Left colon (tissue), 2 donors: ENCODE measurements at regions not wholly inside any gene's neighbourhood (a gene's known extent, or its start where the extent isn't known, plus 50 kb on each side); places are given as distances from the start of the nearest gene placed in this dataset.
A peak's percentile ranks its signal among the peaks of the same experiment; 100 is the strongest.
"Not testable (repeated sequence)": the region's sequence is repeated elsewhere in the genome, so short reads cannot be mapped to it uniquely, and the experiment has no call there.

Experiments used
- ATAC-seq: fragments of 200-7000 bp; cut with Tn5 transposase; one replicate; pipeline ENCODE4 v1.9.1; 2020; ENCODE audit warnings: mild to moderate bottlenecking, moderate library complexity
- DNase-seq, 2 donors: peaks; one replicate each; pipeline ENCODE4 v3.0.0-alpha.2; 2020
- intact Hi-C, 2 donors: fragments of 100-400 bp; cut with DNase I in 1 of 2; cut with micrococcal nuclease in 1 of 2; formaldehyde crosslinking; loops; one replicate each; pipeline versions ENCODE4 v1.11.2 to v1.14.0; 2022; cut with DNase I, micrococcal nuclease
- donor health status: DM: no; HTN: no; CAD: no.
- donor health status: DM: yes; HTN: yes; CAD: no.

DNA sequence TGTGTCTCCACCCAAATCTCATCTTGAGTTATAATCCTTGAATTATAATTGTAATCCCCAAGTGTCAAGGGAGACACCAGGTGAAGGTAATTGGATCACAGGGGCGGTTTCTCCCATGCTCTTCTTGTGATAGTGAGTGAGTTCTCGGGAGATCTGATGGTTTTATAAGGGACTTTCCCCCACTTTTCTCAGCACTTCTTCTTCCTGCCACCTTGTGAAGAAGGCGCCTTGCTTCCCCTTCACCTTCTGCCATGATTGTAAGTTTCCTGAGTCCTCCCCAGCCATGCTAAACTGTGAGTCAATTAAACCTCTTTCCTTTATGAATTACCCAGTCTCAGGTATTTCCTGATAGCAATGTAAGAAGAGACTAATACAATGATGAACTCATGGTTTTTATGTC lies 175.5 kb upstream of the SVIL start:
- intact Hi-C loops, DNase-seq, ATAC-seq: not testable (repeated sequence)

DNA sequence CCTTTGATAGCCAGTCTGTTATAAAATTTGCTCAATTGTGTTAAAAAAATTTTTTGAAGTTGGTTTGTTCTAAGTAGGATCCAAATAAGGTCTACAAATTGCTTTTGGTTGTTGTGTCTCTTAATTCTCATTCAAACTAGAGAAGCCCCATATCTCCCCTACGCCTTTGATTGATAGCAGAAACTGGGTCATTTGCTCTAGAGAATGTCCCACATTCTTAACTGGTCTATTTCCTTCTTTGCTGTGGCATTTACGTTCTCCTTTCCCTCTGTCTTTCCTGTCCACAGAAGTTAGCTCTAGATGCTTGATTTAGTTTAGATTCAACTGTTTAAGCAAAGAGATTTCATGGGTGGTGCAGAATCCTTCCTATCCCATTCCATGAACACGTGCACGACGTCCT lies 174.6 kb upstream of the SVIL start:
- DNase-seq (no peak), ATAC-seq (no peak)
- intact Hi-C loops: no loop called here

DNA sequence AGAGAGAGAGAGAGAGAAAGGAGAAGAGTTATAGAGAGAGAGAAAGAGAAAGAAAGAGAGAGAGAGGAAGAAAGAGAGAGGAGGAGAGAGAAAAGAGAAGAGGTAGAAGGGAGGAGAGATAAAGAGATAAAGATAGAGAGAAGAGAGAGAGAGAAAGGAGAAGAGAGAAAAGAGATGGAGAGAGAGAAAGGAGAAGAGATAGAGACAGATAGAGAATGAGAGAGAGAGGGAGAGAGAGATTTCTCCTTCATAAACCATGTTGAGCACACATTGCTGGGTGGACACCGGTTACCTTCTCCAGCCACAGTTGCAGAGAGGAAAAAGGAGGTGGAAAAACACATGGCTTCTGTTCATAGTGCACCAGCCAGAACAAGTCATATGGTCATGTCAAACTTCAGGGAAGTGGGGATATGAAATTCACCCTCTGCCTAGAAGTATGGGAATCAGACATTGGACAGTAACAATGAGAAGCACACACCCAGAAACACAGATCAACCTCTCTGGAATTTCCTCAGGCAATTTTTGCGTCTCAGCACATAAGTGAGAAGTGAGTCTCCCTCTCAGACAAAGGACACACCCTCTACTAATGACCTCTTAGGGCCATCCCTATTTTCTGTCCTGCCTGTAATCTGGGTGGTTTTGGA lies 172.5 kb upstream of the SVIL start:
- intact Hi-C loops: no loop called here
- ATAC-seq: peak; percentile 53

DNA sequence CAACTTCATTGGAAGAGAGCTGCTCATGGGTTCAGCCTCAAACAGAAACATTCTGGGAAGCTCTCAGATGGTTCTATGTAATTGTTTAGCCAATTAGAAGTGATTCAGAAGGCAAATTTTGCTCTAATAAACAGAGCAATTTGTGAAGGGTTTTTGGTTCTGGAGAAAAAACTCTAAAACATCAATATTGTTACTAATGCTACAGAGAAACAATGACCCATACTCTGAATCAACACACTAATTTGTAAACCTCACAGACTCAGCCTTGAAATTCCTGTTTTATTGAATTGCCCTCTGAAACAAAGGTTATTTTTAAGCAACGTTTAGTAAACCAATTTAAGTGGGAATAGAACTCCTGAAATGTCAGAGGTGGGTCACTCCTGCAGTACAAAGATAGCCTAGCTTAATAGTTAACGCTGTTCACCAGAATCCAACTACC lies 171.6 kb upstream of the SVIL start:
- no peak for ATAC-seq
- intact Hi-C loops: no loop called here

More for the DNA sequence above, 172.5 kb upstream of the SVIL start:
- DNase-seq: no peak

DNA sequence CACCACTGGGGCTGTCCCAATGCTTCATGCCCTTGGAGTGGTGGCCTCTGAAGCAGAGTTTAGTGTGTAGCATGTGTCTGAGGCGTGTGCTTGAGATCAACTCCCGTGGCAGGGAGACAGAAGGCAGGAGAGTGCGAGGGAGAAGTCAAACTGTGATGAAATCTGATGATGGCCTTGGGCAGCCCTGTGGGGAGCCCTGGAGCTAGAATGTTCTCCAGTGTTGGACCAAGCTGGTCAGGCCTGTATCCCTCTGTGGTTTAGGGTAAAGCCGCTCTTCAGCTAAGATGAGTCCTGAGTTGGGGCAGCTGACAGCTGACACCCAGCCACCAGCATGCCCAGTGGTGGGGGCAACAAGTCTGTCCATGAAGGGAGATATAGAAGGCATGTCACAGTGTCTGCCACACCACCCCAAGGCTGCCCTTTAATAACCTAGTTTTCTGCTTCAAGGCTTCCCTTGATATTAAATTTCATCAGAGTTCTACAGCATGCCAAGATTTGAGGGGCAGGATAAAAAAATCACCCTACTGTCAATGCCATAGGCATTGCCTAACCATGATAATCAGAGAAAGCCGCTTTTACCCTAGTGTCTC lies 170.5 kb upstream of the SVIL start:
- DNase-seq: no peak
- no peak for ATAC-seq
- intact Hi-C loops: no loop called here

More for the DNA sequence above, 171.6 kb upstream of the SVIL start:
- no peak for DNase-seq

DNA sequence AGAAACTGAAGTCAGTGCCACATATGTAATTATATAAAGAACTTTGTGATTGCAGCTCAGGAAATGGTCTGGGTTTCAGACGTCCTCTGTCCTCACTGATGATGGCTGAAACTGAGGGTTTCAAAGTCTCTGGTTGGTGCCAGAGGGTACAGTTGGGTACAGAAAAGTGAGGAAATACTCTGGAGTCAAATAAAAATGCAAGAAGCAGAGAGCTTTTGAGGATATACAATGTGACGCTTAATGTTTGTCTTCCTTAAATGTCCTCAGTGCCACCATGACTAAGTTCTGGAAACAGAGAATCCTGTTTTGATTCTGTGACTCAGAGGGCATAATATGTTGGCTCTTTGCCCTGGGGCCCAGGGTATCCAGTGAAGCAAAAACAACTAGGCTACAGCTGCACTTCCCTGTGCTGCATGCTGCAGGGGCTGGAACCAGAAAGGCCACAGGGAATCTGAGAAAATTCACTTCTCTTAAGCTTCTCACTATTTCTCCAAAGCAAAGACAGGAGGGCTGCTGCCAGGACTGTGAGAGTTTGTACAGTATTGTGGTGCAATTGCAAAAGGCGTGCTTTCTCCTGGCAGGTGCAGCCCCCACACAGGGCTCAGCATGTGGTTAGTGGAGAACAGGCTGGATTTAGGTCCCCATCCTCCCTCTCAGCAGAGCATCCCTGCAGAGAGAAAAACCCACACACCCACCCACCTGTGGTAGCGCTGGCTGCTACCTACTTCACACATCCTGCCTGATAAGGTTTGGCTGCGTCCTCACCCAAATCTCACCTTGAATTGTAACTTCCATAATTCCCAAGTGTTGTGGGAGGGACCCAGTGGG lies 169.5 kb upstream of the SVIL start:
- intact Hi-C loops: no loop called here
- ATAC-seq (peak; percentile 69), DNase-seq (peak; percentile 27 to 64)

DNA sequence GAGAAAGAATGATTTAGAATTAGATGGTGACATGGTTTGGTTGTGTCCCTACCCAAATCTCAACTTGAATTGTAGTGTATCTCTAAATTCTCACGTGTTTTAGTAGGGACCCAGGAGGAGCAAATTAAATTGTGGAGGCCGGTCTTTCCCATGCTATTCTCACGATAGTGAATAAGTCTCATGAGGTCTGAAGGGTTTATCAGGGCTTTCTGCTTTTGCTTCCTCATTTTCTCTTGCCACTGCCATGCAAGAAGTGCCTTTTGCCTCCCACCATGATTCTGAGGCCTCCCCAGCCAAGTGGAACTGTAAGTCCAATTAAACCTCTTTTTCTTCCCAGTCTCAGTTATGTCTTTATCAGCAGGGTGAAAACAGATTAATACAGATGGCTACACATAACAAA lies 167.4 kb upstream of the SVIL start:
- intact Hi-C loops: no loop called here
- DNase-seq (no peak), ATAC-seq (no peak)

DNA sequence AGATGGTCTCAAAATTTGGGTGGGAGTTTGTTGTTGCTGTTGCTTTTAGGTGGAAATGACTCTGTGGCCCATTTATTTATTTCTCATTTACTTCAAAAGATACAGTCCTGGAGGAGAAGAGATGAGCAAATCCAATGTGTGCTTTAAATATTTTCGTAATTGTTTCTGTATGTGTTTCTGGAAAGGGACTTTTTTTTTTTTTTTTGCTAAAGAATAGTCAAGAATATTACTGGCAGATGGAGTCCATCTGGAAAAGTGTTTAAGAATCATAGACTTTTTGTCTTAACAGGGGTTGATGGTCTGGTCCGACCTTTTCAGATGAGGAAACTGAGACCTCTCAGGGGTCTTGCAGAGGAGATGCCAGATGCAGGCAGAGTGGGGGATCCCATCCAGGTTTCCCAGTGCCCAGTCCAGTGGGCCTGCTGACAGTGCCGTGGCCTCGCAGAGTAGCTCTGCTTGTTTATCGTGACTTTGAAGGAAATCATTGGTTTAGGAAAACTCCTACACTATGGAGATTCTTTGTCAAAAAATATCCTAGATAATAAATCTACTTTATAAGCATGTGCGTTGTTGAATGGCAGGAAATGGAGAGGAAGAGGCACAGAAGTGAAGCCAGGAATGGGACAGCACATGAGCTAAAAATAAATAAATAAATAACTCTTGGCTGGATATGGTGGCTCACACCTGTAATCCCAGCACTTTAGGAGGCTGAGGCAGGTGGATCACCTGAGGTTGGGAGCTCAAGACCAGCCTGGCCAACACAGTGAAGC lies 164.3 kb upstream of the SVIL start:
- intact Hi-C loops: no loop called here
- ATAC-seq: no peak
- DNase-seq: no peak

DNA sequence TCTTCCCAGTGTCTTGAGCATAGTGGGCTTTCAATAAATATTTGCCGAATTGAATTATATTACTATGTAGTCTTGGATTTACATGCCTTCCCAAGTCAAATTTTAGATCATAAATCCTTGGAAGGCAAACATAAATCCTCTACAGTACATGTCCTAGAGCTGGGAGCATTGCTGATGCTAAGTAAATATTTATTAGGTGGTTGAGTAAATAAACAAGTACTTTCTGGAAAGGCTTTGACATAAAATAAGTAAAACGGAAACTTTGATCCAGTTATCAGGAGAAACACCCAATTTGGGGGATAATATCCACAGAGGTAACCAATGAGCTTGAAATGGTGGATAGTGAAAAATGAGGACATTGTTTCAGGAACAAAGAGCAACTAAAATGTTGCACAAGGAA lies 162.8 kb upstream of the SVIL start:
- intact Hi-C loops: no loop called here
- no peak for DNase-seq
- ATAC-seq: no peak

DNA sequence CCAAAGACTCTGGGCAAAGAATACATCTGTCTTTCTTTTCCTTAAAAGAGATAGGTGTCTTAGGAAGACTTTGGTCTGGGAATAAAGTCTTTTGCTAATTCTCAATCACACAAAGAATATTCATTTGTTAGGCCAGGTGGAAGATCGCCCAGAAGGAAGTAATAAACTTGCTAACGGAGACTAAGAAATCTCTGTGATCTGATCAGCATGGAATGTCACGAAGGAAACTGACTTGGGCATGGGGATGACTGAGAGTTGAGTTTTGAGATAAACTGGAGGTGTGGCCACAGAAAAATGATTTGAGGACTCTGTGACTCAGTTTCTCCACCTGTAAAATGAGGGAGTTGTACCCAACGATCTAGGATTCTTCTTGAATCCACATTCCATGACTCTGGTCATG lies 161.1 kb upstream of the SVIL start:
- intact Hi-C loops: no loop called here
- DNase-seq (no peak), ATAC-seq (peak; percentile 76)

DNA sequence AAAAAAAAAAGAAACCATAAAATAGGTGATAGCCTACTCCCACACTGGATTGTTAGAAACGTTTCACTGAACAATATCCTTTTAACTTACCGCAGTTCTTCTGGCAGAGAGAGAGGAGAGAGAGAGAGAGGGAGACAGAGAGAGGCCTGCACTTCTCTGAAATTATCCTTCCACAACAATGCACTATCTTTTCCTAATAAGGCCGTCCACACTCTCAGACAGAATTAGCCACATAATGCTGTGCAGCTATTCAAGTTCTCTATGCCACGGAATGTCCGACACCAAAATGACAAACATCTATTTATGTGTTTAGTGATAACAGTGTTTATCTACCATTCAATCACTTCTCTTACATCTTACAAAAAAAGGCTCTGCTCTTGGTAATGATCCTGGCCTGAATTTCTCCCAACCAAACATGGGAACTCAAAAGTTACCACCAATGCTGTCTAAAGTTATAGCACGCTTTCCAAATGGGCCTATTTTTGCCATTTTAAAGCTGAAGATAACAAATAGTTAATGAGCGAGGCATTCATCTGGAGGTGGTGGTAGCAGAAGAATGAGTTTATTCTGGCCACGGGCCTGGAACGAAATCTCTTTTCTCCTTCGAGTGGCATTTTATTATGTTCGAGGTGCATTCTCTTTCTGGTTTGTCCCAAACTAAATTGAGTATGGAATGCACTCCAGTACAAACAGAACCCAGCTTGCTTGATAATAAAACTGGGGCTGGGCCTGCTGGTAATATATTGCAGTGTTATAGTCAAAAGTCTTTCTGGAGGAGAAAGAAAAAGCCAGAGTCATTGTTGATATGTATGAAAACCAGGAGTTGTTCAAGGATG lies 160.2 kb upstream of the SVIL start:
- DNase-seq: no peak
- peak; percentile 83 for ATAC-seq
- intact Hi-C loops: no loop called here

DNA sequence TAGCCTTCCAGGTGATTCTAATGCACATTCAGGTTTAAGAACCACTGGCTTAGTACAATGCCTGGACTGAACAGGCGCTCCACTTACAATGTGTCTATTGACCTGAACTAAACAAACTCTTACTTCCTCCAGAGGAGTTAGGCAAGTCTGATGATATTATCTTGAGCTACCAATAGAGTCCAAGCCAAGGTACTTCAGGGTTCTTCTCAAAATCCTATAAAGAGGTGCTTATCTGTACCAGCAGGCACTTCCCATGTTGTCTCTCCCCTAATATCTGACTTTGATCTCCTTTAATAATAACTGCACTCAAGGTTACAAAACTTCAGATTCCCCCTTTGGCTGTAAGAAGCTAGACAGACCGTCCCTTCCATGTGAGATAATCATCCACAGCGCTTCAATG lies 157.0 kb upstream of the SVIL start:
- DNase-seq: no peak
- no peak for ATAC-seq
- intact Hi-C loops: no loop called here

DNA sequence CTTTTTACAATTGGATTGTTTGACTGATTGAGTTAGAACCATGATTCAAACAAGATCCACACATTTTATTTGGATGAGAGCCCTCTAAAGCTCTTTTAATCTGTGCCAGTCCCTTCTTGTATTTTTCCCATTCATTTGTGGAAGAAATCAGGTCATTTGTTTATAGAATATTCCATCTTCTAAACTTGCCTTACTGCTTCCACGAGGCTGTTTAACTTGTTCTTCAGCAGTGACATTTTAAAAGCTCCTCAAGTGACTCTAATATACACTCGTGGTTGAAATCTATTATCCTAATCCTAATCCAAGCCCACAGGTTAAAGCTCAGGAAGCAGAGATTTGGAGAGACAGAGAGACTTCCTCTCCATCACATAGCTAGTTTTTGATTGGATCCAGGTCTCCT lies 155.4 kb upstream of the SVIL start:
- intact Hi-C loops: no loop called here
- ATAC-seq: no peak
- no peak for DNase-seq

DNA sequence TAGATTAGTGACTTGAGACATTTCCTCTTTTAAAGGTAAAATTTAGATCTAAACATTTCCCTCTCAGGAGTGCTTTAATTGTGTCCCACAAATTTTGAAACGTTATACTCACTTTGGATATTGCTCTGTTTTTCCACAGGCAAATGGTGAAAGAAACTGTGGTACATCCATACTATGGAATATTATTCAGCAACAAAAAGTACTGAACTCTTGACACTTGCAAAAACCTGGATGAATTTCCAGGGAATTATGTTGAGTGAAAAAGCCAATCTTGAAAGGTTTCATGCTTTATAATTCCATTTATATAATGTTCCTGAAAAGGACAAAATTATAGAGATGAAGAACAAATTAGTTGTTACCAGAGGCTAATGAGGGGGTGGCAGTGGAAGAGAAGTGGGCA lies 153.3 kb upstream of the SVIL start:
- DNase-seq (no peak), ATAC-seq (no peak)
- intact Hi-C loops: no loop called here

DNA sequence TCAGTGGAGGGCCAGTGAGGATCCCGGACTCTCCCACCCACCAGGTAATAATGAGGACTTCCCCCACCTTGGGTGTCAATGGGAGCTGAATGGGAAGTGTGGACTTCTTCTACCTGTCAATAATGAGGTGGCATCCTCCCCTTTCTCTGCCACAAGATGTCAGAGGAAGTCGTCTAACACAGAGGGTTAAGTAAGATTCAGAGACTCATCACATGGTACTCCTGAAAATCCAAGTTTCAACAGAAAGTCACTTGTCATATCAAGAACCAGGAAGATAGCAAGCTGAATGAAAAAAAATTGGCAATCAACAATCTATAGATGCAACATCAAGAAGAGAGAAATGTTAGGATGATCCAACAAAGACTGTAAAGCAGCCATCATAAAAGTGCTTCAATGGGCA lies 150.9 kb upstream of the SVIL start:
- intact Hi-C loops: no loop called here
- DNase-seq (no peak), ATAC-seq (no peak)

DNA sequence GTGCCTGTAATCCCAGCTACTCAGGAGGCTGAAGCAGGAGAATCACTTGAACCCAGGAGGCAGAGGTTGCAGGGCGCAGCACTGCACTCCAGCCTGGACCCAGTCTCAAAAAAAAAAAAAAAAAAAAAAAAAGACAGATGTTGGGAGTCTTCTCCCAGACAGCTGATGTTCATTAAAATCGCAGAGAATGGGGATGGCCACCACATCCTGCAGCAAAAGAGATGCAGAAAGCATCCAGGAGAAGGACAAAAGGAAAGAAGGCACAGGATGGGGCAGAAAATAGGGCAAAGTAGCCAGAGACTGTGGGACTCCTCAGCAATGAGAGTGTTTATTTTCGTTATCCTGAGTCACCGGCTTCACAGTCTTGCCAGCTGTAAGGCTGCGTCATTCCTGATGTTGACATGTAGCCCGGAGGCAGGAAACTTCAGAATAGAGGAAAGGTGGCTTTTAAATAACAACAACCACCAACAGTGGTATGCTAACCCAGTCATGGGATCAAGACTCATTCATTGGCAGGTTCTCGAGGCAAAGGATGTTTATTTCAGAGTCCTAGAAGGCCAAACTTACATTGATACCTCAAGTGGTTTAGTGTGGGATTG lies 149.5 kb upstream of the SVIL start:
- DNase-seq: peak in 1 of 2 donors; percentile 48
- intact Hi-C loops: no loop called here
- peak; percentile 40 for ATAC-seq

DNA sequence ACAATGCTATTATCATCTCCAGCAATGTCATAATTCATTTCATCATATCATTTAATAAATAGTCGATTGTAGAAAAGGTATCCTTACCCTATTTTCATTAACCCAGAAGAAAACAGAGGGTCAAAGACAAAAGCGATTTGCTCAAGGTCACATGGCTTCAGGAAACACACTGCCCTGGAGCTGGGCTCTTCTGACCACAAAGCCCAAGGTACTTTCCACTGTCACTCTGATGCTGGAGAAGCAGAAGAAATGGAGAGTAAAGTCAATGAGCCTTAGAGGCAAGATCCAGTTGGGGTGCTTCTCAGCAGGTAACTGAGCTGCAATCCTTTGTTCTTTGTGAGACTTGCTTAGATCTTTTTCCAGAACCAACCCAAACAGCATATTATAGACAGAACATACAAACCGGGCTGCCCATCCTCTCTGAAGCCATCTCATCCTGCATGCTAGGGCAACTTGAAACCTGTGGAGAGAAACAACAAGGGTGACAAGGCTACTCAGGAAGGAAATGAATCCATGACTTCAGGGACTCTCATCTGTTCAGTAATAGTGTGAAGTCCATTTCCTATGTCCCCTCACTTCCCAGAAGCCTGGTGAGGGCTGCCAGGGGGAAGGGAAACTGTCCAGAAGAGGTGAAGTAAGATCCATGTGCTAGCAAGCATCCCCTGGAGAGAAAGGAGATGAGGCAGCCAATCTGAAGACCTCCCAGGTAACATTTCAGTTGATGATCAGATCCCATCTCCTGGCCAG lies 148.6 kb upstream of the SVIL start:
- ATAC-seq: no peak
- intact Hi-C loops: no loop called here

DNA sequence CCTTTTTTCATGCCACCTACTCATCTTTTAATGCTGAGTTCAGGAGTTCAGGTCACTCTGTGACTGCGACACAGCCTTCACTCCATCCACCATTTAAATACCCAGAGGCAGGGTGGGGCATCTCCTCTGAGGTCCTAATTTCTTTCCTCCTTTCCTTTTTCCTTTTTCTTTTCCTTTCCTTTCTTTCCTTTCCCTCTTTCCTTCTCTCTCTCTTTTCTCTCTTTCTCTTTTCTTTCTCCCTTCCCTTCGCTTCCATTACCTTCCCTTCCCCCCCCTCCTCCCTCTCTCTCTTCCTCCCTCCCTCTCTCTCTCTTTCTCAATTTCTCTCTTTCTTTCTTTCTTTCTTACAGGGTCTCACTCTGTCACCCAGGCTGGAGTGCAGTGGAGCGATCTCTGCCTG lies 145.9 kb upstream of the SVIL start:
- DNase-seq: no peak
- intact Hi-C loops: no loop called here
- no peak for ATAC-seq

More for the DNA sequence above, 148.6 kb upstream of the SVIL start:
- no peak for DNase-seq
